PFSK-1 (cell line): ENCODE measurements at regions not wholly inside any gene's neighbourhood (a gene's known extent, or its start where the extent isn't known, plus 50 kb on each side); places are given as distances from the start of the nearest gene placed in this dataset.

ENCODE experiments used
- POLR2AphosphoS5 ChIP-seq: IDR thresholded peaks from 2 replicates; pipeline ENCODE4 v1.6.1; 2012; ENCODE audit warnings: low read depth, mild to moderate bottlenecking, control low read depth, low read length, moderate library complexity
- SIN3A ChIP-seq: IDR thresholded peaks from 2 replicates; pipeline ENCODE4 v1.6.1; 2012; ENCODE audit warnings: mild to moderate bottlenecking, low read length, moderate library complexity, borderline replicate concordance; ENCODE audit not compliant: insufficient read depth
- TAF1 ChIP-seq: IDR thresholded peaks from 2 replicates; pipeline ENCODE4 v1.6.1; 2012; ENCODE audit warnings: low read length, control low read depth, borderline replicate concordance; ENCODE audit not compliant: insufficient read depth

- TF ChIP-seq SIN3A (no peak), POLR2AphosphoS5 (no peak), TAF1 (no peak)
These were observed 286.2 kb downstream of the ARL6IP6 start for GRCh38 chr2:153004627-153005026.
